K562 (cell line): ENCODE measurements at regions not wholly inside any gene's neighbourhood (a gene's known extent, or its start where the extent isn't known, plus 50 kb on each side); places are given as distances from the start of the nearest gene placed in this dataset.

Experiments used
- ATAC-seq: fragments of 200-7000 bp; cut with Tn5 transposase; 3 replicates; pipeline ENCODE4 v1.9.1; 2020; ENCODE audit warnings: moderate library complexity
- BruUV-seq: library from RNA; stranded (reverse); fragments of 400-500 nt; replicated peaks from 2 replicates; lab custom pipeline; 2021; lab: Mats Ljungman, UMichigan
- CTCF ChIA-PET: fragments of 300-600 bp; formaldehyde crosslinking; extraction: SDS; loops from one replicate; lab custom pipeline; 2021; ENCODE audit warnings: low intra/inter-chr PET ratio; lab: Yijun Ruan, JAX
- POLR2A ChIA-PET: fragments of 300-600, 350-650 bp; sonication (Branson Sonifier 250); formaldehyde crosslinking; extraction: SDS; loops from one replicate; lab custom pipeline; 2021; ENCODE audit warnings: antibody characterized with exemption, inconsistent platforms; lab: Yijun Ruan, JAX
- DNase-seq, 4 experiments: peaks; one replicate each; pipeline versions ENCODE4 v3.0.0 to v3.0.0-alpha.2; 2011 to 2018; ENCODE audit warnings: low spot score in 3 of 4, mixed read lengths in 3 of 4; ENCODE audit errors: extremely low read depth in 1 of 4
- FAIRE-seq: peaks from 2 replicates; lab custom pipeline; 2011; peaks lifted over from hg19 to GRCh38; lab: Jason Lieb, UNC
- H2AFZ ChIP-seq: 2 replicates; pipeline ENCODE4 v1.6.0; 2011; ENCODE audit warnings: low read depth, low read length, control low read depth, inconsistent platforms
- H3K27ac ChIP-seq: fragments of 200-600 bp; 3 replicates; pipeline ENCODE4 v1.8.0; 2011; ENCODE audit warnings: low read depth, mild to moderate bottlenecking, control low read depth, inconsistent platforms, low read length, moderate library complexity, mixed read lengths; ENCODE audit errors: extremely low read depth
- H3K27me3 ChIP-seq, 2 experiments: fragments of 300-600 bp in 1 of 2; 2 replicates in 1 of 2; 3 replicates in 1 of 2; pipeline versions ENCODE4 v1.6.0 to v1.8.0; 2011; ENCODE audit warnings: inconsistent platforms in 2 of 2, low read length in 2 of 2, mild to moderate bottlenecking in 1 of 2, mixed read lengths in 1 of 2, moderate library complexity in 1 of 2; ENCODE audit not compliant: control insufficient read depth in 2 of 2, insufficient read depth in 2 of 2
- H3K36me3 ChIP-seq: fragments of 300-600 bp; 3 replicates; pipeline ENCODE4 v1.8.0; 2011; ENCODE audit warnings: mild to moderate bottlenecking, low read length, inconsistent platforms; ENCODE audit not compliant: control insufficient read depth, insufficient read depth
- H3K4me1 ChIP-seq, 2 experiments: fragments of 200-600 bp in 1 of 2; replicated peaks in 1 of 2; 2 replicates in 1 of 2; 3 replicates in 1 of 2; pipeline versions ENCODE4 v1.5.1 to v1.8.0; 2011; ENCODE audit warnings: inconsistent platforms in 2 of 2, low read length in 2 of 2, mild to moderate bottlenecking in 1 of 2, mixed read lengths in 1 of 2, moderate library complexity in 1 of 2; ENCODE audit not compliant: control insufficient read depth in 2 of 2, insufficient read depth in 2 of 2
- H3K4me2 ChIP-seq: 2 replicates; pipeline ENCODE4 v1.6.1; 2011; ENCODE audit warnings: low read length, control low read depth, inconsistent platforms, mixed read lengths; ENCODE audit not compliant: insufficient read depth
- H3K4me3 ChIP-seq: fragments of 200-600 bp; sonication (generic), shearing (Covaris generic); 2 replicates; pipeline ENCODE4 v1.5.1; 2016; ENCODE audit warnings: control low read depth, inconsistent platforms
- H3K79me2 ChIP-seq: fragments of 200-600 bp; 3 replicates; pipeline ENCODE4 v1.8.0; 2011; ENCODE audit warnings: low read length, inconsistent platforms; ENCODE audit not compliant: control insufficient read depth, insufficient read depth
- H3K9ac ChIP-seq, 2 experiments: 2 replicates each; pipeline versions ENCODE4 v1.6.0 to v1.6.1; 2011; ENCODE audit warnings: low read depth in 2 of 2, low read length in 2 of 2, control low read depth in 1 of 2, inconsistent platforms in 1 of 2, mild to moderate bottlenecking in 1 of 2, mixed read lengths in 1 of 2; ENCODE audit not compliant: insufficient read depth in 1 of 2
- H3K9me1 ChIP-seq: one replicate; pipeline ENCODE4 v1.6.0; 2011; ENCODE audit warnings: inconsistent platforms, mild to moderate bottlenecking, low read length, moderate library complexity; ENCODE audit not compliant: control insufficient read depth, insufficient read depth
- H3K9me3 ChIP-seq: replicated peaks from 2 replicates; pipeline ENCODE4 v1.5.1; 2011; ENCODE audit warnings: low read depth, low read length, inconsistent platforms; ENCODE audit not compliant: control insufficient read depth, insufficient read depth
- H4K20me1 ChIP-seq: replicated peaks from 2 replicates; pipeline ENCODE4 v1.6.1; 2011; ENCODE audit warnings: low read length, inconsistent platforms, mixed read lengths; ENCODE audit not compliant: control insufficient read depth, insufficient read depth
- NUFIP1 ChIP-seq: fragments of 450-650 bp; IDR thresholded peaks from 2 replicates; pipeline ENCODE4 v1.6.1; 2018; ENCODE audit not compliant: partially characterized antibody
- SMARCB1 ChIP-seq: IDR thresholded peaks from 2 replicates; pipeline ENCODE4 v1.6.1; 2011; ENCODE audit warnings: improper control_type of control experiment, low read depth; ENCODE audit not compliant: insufficient read length
- XRCC4 ChIP-seq: IDR thresholded peaks from one replicate; pipeline ENCODE4 v1.6.1; 2011; ENCODE audit not compliant: insufficient read depth, insufficient read length; ENCODE audit errors: extremely low read depth
- ZFP30 ChIP-seq: fragments of 250-450 bp; sonication (Bioruptor Pico); IDR thresholded peaks from 2 replicates; pipeline ENCODE4 v1.8.0; 2022; ENCODE audit warnings: moderate library complexity, mild to moderate bottlenecking, inconsistent platforms, borderline replicate concordance
- ZNF184 ChIP-seq: sonication (generic); formaldehyde crosslinking; IDR thresholded peaks from 2 replicates; pipeline ENCODE4 v1.5.0; 2020; ENCODE audit warnings: missing genetic modification reagents
- ZNF561 ChIP-seq: fragments of 450-650 bp; formaldehyde crosslinking; conservative IDR thresholded peaks from 2 replicates; pipeline ENCODE4 v1.4.0; 2020; ENCODE audit warnings: mild to moderate bottlenecking, moderate library complexity
- WGBS: fragments of 100-300 bp; shearing (Covaris generic); methylation state at CpG from one replicate; pipeline ENCODE4 v1.1.6; 2016; ENCODE audit warnings: low coverage, mixed read lengths; ENCODE audit not compliant: insufficient coverage; ENCODE audit errors: missing lambda C conversion rate; 5-methylcytosine and 5-hydroxymethylcytosine counted together
- in situ Hi-C: fragments of 300-500 bp; cut with MboI; formaldehyde crosslinking; loops from 4 replicates; pipeline ENCODE4 v1.15.0; 2018; ENCODE audit warnings: inconsistent platforms, mixed read lengths
- intact Hi-C: fragments of 100-400 bp; cut with micrococcal nuclease; formaldehyde crosslinking; loops from 2 replicates; pipeline ENCODE4 v1.14.2; 2022
- TF ChIP-seq, protein P1 (sequence below): sonication (generic); formaldehyde crosslinking; IDR thresholded peaks from 2 replicates; pipeline ENCODE4 v1.9.0; 2022; ENCODE audit warnings: mild to moderate bottlenecking, missing genetic modification reagents
- TF ChIP-seq, protein P2 (sequence below): fragments of 450-650 bp; IDR thresholded peaks from 2 replicates; pipeline ENCODE4 v1.6.1; 2017; ENCODE audit warnings: antibody characterized with exemption

DNA sequence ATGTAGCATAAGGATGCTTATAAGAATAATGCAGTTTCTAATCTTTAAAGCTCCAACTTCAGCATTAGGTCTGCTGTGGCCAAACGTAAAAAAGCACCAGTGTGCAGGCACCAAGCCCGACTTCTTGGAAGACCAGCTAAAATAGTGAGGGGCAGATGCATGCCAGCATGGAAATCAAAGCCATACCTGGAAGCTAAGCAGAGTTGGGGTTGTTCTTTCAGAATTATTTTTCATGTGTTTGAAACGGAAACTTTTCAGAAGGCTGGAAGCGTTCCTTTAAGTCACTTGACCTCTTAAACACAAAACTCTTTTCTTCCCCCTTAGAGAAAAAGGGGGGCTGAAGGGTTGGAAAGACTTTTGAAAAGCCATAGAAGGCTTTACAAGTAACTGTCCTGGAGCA is 329.2 kb upstream of the C1orf87 start (continued):
- TF ChIP-seq, protein P1, sequence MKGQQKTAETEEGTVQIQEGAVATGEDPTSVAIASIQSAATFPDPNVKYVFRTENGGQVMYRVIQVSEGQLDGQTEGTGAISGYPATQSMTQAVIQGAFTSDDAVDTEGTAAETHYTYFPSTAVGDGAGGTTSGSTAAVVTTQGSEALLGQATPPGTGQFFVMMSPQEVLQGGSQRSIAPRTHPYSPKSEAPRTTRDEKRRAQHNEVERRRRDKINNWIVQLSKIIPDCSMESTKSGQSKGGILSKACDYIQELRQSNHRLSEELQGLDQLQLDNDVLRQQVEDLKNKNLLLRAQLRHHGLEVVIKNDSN (CRISPR knock-in tag), result no peak
- TF ChIP-seq XRCC4, result no peak
- TF ChIP-seq ZNF184 (CRISPR knock-in tag), result no peak

DNA sequence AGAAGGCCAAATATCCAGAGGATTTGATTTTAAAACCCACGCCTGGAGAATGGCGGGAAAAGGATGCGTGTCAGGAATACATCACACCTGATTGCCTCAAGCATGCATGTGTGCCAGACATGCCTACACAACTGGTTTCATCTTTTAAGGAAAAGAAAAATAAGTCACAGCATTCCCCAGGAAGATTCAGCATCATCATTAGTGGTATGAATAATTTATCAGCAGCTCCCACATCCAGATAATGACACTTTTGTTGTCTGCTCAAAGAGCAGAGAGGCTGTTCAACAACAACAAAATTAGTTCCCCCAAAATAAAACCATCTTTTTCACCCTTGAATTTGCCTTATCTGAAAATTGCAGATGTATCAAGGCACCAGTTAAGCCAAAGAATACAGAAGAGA is 328.6 kb upstream of the C1orf87 start:
- no peak overlapping the region for H3K9ac ChIP-seq
- TF ChIP-seq SMARCB1 (no peak), NUFIP1 (no peak), ZFP30 (CRISPR knock-in tag) (no peak), ZNF561 (no peak)
- TF ChIP-seq, protein P2, sequence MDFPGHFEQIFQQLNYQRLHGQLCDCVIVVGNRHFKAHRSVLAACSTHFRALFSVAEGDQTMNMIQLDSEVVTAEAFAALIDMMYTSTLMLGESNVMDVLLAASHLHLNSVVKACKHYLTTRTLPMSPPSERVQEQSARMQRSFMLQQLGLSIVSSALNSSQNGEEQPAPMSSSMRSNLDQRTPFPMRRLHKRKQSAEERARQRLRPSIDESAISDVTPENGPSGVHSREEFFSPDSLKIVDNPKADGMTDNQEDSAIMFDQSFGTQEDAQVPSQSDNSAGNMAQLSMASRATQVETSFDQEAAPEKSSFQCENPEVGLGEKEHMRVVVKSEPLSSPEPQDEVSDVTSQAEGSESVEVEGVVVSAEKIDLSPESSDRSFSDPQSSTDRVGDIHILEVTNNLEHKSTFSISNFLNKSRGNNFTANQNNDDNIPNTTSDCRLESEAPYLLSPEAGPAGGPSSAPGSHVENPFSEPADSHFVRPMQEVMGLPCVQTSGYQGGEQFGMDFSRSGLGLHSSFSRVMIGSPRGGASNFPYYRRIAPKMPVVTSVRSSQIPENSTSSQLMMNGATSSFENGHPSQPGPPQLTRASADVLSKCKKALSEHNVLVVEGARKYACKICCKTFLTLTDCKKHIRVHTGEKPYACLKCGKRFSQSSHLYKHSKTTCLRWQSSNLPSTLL, result no peak
- DNase-seq (no peak), ATAC-seq (no peak), FAIRE-seq (no peak)
- H3K4me2 ChIP-seq, result no peak overlapping the region
- H3K4me1 ChIP-seq, result no peaks in the 10 kb centered on the region
- no peak overlapping the region for H2AFZ ChIP-seq
- no peaks in the 10 kb centered on the region for H4K20me1 ChIP-seq
- H3K36me3 ChIP-seq, result no peaks in the 10 kb centered on the region
- no TSS peak for BruUV-seq
- in situ Hi-C loops (no loop called here), intact Hi-C loops (no loop called here)
- no peaks in the 10 kb centered on the region for H3K79me2 ChIP-seq
- CTCF ChIA-PET, result no interaction called here
- H3K4me3 ChIP-seq, result no peak overlapping the region
- H3K9me3 ChIP-seq, result no peaks in the 10 kb centered on the region
- H3K27me3 ChIP-seq, result no peaks in the 10 kb centered on the region
- POLR2A ChIA-PET, result no interaction called here
- H3K9me1 ChIP-seq, result no peaks in the 10 kb centered on the region
- 0% methylated on average over 3 of the region's 3 CpGs for WGBS
- no peak overlapping the region for H3K27ac ChIP-seq
